Suprapubic skin (tissue), 4 donors: ENCODE measurements at regions not wholly inside any gene's neighbourhood (a gene's known extent, or its start where the extent isn't known, plus 50 kb on each side); places are given as distances from the start of the nearest gene placed in this dataset.

Experiments used
- EP300 ChIP-seq: sonication (generic); formaldehyde crosslinking; IDR thresholded peaks from one replicate; pipeline ENCODE4 v1.6.1; 2017; ENCODE audit warnings: antibody characterized with exemption
- POLR2A ChIP-seq, 2 donors: fragments of 450-650 bp; IDR thresholded peaks; one replicate each; pipeline ENCODE4 v1.6.1; 2017; ENCODE audit warnings: antibody characterized with exemption in 2 of 2, mild to moderate bottlenecking in 2 of 2, moderate library complexity in 2 of 2
- POLR2AphosphoS5 ChIP-seq, 3 donors: sonication (generic); formaldehyde crosslinking; IDR thresholded peaks; one replicate each; pipeline ENCODE4 v1.6.1; 2017; ENCODE audit warnings: antibody characterized with exemption in 3 of 3
- TF ChIP-seq, protein P1 (sequence below), 2 donors: fragments of 200-600 bp in 1 of 2; fragments of 450-650 bp in 1 of 2; sonication (generic) in 1 of 2; IDR thresholded peaks; one replicate each; pipeline ENCODE4 v1.5.1; 2016 to 2019; ENCODE audit warnings: antibody characterized with exemption in 2 of 2, mild to moderate bottlenecking in 1 of 2, moderate library complexity in 1 of 2

DNA sequence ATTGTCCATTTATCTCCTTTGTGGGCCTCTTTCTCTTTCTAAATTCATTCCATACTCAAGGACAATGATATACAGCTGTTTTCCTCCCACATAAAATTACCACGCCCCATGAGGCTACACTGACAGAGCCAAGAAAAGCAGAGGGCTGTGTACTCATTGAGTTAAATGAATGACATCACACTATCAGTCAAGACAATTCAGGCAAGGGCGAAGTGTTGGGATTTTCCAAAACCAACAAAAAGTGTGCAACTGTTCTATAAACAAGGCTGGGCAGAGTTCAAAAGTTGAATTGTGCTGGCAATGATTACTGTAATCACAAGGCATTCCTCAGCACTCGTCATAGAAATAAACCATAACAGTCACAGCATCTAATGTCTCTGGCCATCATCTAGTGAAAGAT, 799.6 kb upstream of the DIAPH2 start:
- TF ChIP-seq POLR2AphosphoS5 (IDR thresholded peaks at IDR 0.05) (no peak), POLR2A (IDR thresholded peaks at IDR 0.05) (no peak), EP300 (no peak)
- TF ChIP-seq, protein P1, sequence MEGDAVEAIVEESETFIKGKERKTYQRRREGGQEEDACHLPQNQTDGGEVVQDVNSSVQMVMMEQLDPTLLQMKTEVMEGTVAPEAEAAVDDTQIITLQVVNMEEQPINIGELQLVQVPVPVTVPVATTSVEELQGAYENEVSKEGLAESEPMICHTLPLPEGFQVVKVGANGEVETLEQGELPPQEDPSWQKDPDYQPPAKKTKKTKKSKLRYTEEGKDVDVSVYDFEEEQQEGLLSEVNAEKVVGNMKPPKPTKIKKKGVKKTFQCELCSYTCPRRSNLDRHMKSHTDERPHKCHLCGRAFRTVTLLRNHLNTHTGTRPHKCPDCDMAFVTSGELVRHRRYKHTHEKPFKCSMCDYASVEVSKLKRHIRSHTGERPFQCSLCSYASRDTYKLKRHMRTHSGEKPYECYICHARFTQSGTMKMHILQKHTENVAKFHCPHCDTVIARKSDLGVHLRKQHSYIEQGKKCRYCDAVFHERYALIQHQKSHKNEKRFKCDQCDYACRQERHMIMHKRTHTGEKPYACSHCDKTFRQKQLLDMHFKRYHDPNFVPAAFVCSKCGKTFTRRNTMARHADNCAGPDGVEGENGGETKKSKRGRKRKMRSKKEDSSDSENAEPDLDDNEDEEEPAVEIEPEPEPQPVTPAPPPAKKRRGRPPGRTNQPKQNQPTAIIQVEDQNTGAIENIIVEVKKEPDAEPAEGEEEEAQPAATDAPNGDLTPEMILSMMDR (IDR thresholded peaks at IDR 0.05), result no peak
